ENCODE measurements at regions not wholly inside any gene's neighbourhood (a gene's known extent, or its start where the extent isn't known, plus 50 kb on each side); places are given as distances from the start of the nearest gene placed in this dataset.

GRCh38 chr6:84425971-84426705, 198.7 kb upstream of the CEP162 start:
- FAIRE-seq (no peak), DNase-seq (ENCODE audit: low spot score in 2 of 2) (no peak)

GRCh38 chr6:84424956-84425355, 197.5 kb upstream of the CEP162 start:
- DNase-seq (ENCODE audit: low spot score in 2 of 2) (no peak), FAIRE-seq (no peak)

GRCh38 chr6:84422380-84422968, 195.0 kb upstream of the CEP162 start:
- peak; percentile 15 for FAIRE-seq

GRCh38 chr6:84421031-84421430, 193.6 kb upstream of the CEP162 start:
- FAIRE-seq = no peak
- DNase-seq (ENCODE audit: low spot score in 2 of 2) = no peak

More at GRCh38 chr6:84422380-84422968, 195.0 kb upstream of the CEP162 start:
- no peak for DNase-seq (ENCODE audit: low spot score in 2 of 2)

- FAIRE-seq = no peak
- DNase-seq (ENCODE audit: low spot score in 2 of 2) = no peak
These were observed 189.8 kb upstream of the CEP162 start for GRCh38 chr6:84417260-84417659.

GRCh38 chr6:84416043-84416657, 188.7 kb upstream of the CEP162 start:
- FAIRE-seq = no peak
- DNase-seq (ENCODE audit: low spot score in 2 of 2) = no peak

- DNase-seq (ENCODE audit: low spot score in 2 of 2) (no peak), FAIRE-seq (no peak)
These were observed 188.1 kb upstream of the CEP162 start for GRCh38 chr6:84415517-84415916.

- FAIRE-seq = no peak
- no peak for DNase-seq (ENCODE audit: low spot score in 2 of 2)
These were observed 187.6 kb upstream of the CEP162 start for GRCh38 chr6:84415068-84415467.

GRCh38 chr6:84414531-84414930, 187.1 kb upstream of the CEP162 start:
- FAIRE-seq (no peak), DNase-seq (ENCODE audit: low spot score in 2 of 2) (no peak)

- FAIRE-seq (no peak), DNase-seq (ENCODE audit: low spot score in 2 of 2) (no peak)
These were observed 183.7 kb upstream of the CEP162 start for GRCh38 chr6:84411060-84411629.

- FAIRE-seq (no peak), DNase-seq (ENCODE audit: low spot score in 2 of 2) (no peak)
These were observed 182.5 kb upstream of the CEP162 start for GRCh38 chr6:84409911-84410310.

GRCh38 chr6:84408028-84408427, 180.6 kb upstream of the CEP162 start:
- DNase-seq (ENCODE audit: low spot score in 2 of 2) = no peak
- FAIRE-seq = no peak

- DNase-seq (ENCODE audit: low spot score in 2 of 2) = no peak
- no peak for FAIRE-seq
These were observed 176.1 kb upstream of the CEP162 start for GRCh38 chr6:84403545-84403944.

GRCh38 chr6:84399003-84399402, 171.6 kb upstream of the CEP162 start:
- no peak for FAIRE-seq
- DNase-seq (ENCODE audit: low spot score in 2 of 2) = no peak

- DNase-seq (ENCODE audit: low spot score in 2 of 2) (no peak), FAIRE-seq (no peak)
These were observed 164.8 kb upstream of the CEP162 start for GRCh38 chr6:84392261-84392660.

GRCh38 chr6:84390851-84391250, 163.4 kb upstream of the CEP162 start:
- DNase-seq (ENCODE audit: low spot score in 2 of 2) (no peak), FAIRE-seq (no peak)

- DNase-seq (ENCODE audit: low spot score in 2 of 2) = no peak
- no peak for FAIRE-seq
These were observed 162.9 kb upstream of the CEP162 start for GRCh38 chr6:84390334-84390733.

- DNase-seq (ENCODE audit: low spot score in 2 of 2) = no peak
- no peak for FAIRE-seq
These were observed 151.7 kb upstream of the CEP162 start for GRCh38 chr6:84379142-84379541.

GRCh38 chr6:84372290-84372689, 144.8 kb upstream of the CEP162 start:
- DNase-seq (ENCODE audit: low spot score in 2 of 2) (no peak), FAIRE-seq (no peak)

GRCh38 chr6:84371681-84372080, 144.2 kb upstream of the CEP162 start:
- FAIRE-seq (no peak), DNase-seq (ENCODE audit: low spot score in 2 of 2) (no peak)

GRCh38 chr6:84362193-84362821, 134.9 kb upstream of the CEP162 start:
- no peak for DNase-seq (ENCODE audit: low spot score in 2 of 2)
- no peak for FAIRE-seq

Data from frontal cortex (tissue), 3 donors.